ENCODE measurements at regions not wholly inside any gene's neighbourhood (a gene's known extent, or its start where the extent isn't known, plus 50 kb on each side); places are given as distances from the start of the nearest gene placed in this dataset.

DNA sequence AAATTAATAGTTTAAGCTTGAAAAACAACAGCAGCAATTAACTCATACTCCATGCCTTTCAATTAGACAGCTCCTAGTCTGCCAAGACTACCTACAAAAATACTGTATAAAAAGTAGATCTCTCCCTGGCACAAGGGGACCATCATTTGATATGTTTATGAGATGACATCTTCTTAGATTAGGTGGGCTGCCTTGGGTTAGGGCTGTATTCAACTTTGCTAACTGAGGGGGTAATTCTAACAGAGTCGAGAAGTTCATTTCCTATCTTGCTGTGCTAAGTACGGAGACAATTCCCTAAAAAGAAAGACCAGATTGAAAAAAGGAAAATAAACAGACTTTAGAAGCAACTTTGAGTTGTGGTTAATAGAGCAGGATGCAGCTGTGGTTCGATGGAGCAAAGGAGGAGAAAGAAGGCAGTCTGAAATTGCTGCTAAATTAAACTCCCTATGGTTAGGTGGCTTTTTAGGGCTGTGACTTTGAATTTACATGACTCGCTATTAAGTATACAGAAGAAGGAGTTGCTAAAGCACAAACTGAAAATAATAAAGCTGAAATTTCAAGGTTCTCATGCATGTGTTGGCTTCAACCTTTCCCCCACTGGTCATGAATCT lies 75.4 kb downstream of the CDC7 start:
- ATAC-seq (no peak), DNase-seq (ENCODE audit: low spot score) (no peak)
- intact Hi-C loops (cut with DNase I) = no loop called here

- DNase-seq (ENCODE audit: low spot score) (no peak), ATAC-seq (no peak)
- intact Hi-C loops (cut with DNase I) = no loop called here
Observed at GRCh38 chr1:91578320-91579109, 77.9 kb downstream of the CDC7 start.

- DNase-seq (ENCODE audit: low spot score) = no peak
- no peak for ATAC-seq
Observed at GRCh38 chr1:91579658-91580228, 79.1 kb downstream of the CDC7 start.

GRCh38 chr1:91582431-91582921 lies 81.8 kb downstream of the CDC7 start:
- no peak for DNase-seq (ENCODE audit: low spot score)
- peak; percentile 92 for ATAC-seq
- intact Hi-C loops (cut with DNase I) = no loop called here

More at GRCh38 chr1:91579658-91580228, 79.1 kb downstream of the CDC7 start:
- intact Hi-C loops (cut with DNase I) = no loop called here

DNA sequence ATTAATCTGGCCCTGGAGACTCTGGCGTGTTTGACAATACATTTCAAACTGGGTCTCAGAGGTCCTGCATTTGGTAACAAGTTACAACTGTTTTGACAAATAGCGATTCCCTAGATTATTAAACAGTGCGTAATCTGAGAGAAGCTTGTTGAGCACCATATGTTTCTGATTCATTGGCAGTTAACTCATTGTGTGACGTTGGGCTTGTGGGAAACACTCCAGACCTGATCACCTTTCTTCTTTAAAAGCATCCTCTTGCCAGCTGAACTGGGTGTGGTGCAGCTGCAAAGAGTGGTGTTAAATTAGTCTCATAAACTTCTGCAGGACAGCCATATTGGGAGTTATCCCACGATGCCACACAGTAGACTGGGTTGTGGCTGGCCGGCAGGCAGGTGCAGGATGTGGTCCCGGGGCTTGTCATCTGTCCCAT lies 82.7 kb downstream of the CDC7 start:
- DNase-seq (ENCODE audit: low spot score) = no peak
- intact Hi-C loops (cut with DNase I) = no loop called here
- peak; percentile 6 for ATAC-seq

GRCh38 chr1:91584309-91584708 lies 83.7 kb downstream of the CDC7 start:
- DNase-seq (ENCODE audit: low spot score) (no peak), ATAC-seq (no peak)
- intact Hi-C loops (cut with DNase I) = no loop called here

- no peak for DNase-seq (ENCODE audit: low spot score)
- intact Hi-C loops (cut with DNase I) = no loop called here
- ATAC-seq = no peak
Observed at GRCh38 chr1:91584878-91585277, 84.2 kb downstream of the CDC7 start.

- ATAC-seq (no peak), DNase-seq (ENCODE audit: low spot score) (no peak)
- intact Hi-C loops (cut with DNase I) = no loop called here
Observed at GRCh38 chr1:91585502-91585901, 84.9 kb downstream of the CDC7 start.

- no peak for ATAC-seq
- DNase-seq (ENCODE audit: low spot score) = no peak
- intact Hi-C loops (cut with DNase I) = no loop called here
Observed at GRCh38 chr1:91585982-91586381, 85.3 kb downstream of the CDC7 start.

- ATAC-seq = no peak
- intact Hi-C loops (cut with DNase I) = no loop called here
Observed at GRCh38 chr1:91589437-91589836, 88.8 kb downstream of the CDC7 start.

DNA sequence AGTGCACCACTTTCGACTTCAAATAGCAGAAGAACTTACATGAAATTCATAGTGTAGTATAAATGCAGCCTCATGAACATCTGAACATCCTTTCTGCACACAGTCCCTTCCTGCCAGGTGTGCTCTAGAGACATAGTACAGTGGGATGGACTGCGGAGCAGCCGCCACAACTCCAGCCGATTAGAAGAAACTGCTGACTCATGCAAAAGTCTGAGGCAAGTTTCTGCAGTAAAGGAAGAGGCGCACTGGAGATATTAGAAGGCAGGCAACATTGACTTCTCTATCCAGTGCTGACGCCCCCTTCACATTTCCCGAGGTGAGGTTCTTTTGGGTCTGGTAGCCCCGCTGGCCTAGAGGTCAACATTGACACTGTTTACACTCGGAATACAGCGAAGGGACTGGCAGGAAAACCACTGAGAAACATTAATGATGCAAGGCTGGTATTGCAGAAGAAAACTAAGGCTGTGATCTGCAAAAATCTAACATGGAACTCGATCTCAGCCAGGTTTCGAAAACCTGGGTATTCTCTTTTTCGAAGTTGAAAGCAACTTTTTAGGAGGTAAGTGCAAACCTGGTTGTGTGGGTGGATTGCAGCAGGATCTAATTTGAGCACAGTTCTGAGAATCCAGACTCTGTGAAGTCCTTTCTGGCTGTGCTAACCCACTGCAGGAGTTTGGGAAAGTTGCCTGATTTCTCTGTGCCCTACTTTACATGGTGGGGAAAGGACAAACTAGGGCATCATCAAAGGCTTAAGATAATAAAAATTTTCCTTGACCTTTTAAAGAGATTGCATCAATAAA lies 90.7 kb downstream of the CDC7 start:
- no peak for DNase-seq (ENCODE audit: low spot score)
- ATAC-seq = peak; percentile 45
- intact Hi-C loops (cut with DNase I) = no loop called here

More at GRCh38 chr1:91589437-91589836, 88.8 kb downstream of the CDC7 start:
- DNase-seq (ENCODE audit: low spot score) = no peak

DNA sequence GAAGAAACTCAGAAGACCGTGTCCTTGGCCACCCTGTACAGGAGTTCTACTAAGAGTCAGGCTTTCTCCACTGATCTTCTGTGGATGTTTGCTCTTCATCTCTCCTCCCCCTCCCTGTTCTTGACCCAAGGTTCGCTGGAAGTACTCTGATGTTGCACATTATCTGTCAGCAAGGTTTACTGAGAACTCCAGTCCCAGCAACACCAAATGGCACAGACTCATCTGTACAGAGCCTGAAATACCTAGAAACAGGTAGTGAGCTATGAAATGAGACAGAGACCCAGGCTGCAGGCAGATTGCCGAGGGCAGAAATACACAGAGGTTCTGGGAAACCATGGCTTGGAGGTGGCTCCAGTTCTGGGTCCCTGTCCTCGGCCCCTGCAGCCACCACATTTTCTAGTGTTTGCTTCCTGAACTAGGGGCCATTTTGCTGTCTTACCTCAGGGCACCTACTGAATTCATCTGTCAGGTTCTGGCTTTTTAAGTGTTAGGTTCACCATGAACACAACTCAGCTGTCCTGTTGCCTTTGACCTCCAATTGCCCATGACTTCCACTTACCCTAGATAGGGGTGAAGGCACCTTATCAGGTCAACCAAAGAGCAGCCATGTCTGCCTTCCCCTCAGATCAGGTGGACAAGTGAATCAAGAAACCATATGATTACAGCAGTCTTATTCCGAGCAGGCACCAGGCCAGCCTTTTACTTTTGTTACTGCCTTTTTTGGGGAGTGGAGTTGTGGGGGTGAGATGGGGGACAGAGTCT lies 92.2 kb downstream of the CDC7 start:
- ATAC-seq (no peak), DNase-seq (ENCODE audit: low spot score) (no peak)
- intact Hi-C loops (cut with DNase I) = no loop called here

DNA sequence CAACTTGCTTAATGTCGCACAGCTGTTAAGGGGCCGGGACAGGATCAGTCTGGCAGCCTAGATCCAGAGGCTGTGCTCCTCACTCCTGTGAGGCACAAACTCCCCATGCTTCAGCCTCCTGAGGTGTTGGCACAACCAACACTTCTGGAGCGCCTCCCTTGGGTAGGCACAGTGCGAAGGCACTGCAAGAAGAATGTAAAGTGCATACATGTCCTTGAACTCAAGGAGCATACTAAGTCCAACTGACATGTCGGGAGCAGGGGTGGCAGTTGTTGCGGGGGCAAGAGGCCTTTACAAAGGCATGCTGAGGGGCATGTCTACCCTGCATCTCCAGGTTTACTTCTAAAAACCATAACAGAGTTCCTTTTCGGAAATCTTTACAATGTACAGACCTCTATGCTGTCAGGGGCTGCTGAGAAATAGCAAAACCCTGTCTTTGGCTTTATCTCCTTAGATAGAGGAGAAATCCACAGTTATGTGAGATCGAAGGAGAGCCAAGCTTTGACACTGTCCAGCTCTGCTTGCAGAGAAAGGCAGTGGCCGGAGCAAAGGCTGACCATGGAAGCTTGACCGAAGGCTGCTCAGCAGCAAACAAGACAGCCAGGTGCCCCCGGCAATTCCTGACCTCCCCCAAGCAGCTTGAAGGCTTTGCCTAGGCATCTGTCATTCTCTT lies 93.9 kb downstream of the CDC7 start:
- no peak for DNase-seq (ENCODE audit: low spot score)
- intact Hi-C loops (cut with DNase I) = no loop called here
- no peak for ATAC-seq

DNA sequence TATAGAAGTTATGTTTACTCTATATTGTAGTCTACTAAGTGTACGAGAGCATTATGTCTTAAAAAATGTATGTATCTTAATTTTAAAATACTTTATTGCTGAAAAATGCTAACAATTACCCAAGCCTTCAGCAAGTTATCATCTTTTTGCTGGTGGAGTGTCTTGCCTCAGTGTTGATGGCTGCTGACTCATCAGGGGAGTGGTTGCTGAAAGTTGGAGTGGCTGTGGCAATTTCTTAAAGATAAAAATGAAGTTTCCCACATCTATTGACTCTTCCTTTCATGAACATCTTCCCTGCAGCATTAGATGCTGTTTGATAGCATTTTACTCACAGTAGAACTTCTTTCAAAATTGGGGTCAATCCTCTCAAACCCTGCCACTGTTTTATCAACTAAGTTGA lies 95.8 kb downstream of the CDC7 start:
- intact Hi-C loops (cut with DNase I) = no loop called here
- ATAC-seq (no peak), DNase-seq (ENCODE audit: low spot score) (no peak)

- intact Hi-C loops (cut with DNase I) = no loop called here
- ATAC-seq (no peak), DNase-seq (ENCODE audit: low spot score) (no peak)
Observed at GRCh38 chr1:91597215-91597614, 96.6 kb downstream of the CDC7 start.

DNA sequence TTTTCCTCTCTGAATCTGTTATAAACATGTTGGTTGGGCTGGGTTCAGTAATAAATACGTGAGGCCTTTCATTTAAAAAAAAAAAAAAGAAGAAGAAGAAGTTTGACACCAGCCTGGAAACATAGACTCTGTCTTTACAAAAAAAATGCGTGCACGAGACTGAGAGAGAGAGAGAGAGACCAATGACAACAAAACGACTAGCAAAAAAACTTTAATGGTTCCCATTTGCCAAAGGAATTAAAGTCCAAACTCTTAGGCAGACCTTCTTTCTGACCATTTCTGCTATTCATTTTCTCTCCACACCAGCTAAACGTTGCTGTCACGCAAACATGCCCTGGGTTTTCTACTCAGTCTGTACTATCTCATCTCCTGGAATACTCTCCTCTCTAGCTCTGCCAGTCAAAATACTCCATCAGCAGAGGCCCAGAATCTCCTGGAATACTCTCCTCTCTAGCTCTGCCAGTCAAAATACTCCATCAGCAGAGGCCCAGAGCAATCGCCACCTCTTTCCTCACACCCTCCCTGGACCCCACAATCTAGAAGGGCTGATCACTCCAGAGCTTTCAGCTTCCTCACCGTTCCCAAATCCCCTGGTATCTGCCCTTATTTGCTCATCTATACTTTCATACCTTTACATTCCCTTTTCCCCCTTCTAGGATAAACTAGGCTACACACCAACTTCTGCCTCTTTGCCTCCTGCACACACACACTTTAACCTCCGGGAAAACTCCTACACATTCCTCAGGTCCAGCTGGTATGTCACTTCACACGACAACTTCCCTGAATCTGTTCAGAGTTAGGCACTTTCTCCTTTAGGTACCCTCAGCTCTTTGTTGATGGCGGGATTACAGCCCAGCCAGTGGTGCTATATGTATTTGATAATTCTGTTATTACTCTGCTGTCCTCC lies 100.0 kb downstream of the CDC7 start:
- DNase-seq (ENCODE audit: low spot score) (no peak), ATAC-seq (peak; percentile 87)
- intact Hi-C loops (cut with DNase I) = no loop called here
